ENCODE measurements at regions not wholly inside any gene's neighbourhood (a gene's known extent, or its start where the extent isn't known, plus 50 kb on each side); places are given as distances from the start of the nearest gene placed in this dataset.

GRCh38 chr12:4118601-4119156 is 154.9 kb upstream of the CCND2 start:
- no peak for DNase-seq (ENCODE audit: extremely low read depth, low read depth)
- no peak for TF ChIP-seq CTCF (IDR thresholded peaks at IDR 0.05; ENCODE audit: low read depth, low read length)

- DNase-seq (ENCODE audit: extremely low read depth, low read depth): no peak
- no peak for TF ChIP-seq CTCF (IDR thresholded peaks at IDR 0.05; ENCODE audit: low read depth, low read length)
Measured at GRCh38 chr12:4118017-4118510, 155.5 kb upstream of the CCND2 start.

- no peak for DNase-seq (ENCODE audit: extremely low read depth, low read depth)
- no peak for TF ChIP-seq CTCF (IDR thresholded peaks at IDR 0.05; ENCODE audit: low read depth, low read length)
Measured at GRCh38 chr12:4117386-4118016, 156.1 kb upstream of the CCND2 start.

GRCh38 chr12:4116251-4117111 is 157.1 kb upstream of the CCND2 start:
- TF ChIP-seq CTCF (IDR thresholded peaks at IDR 0.05; ENCODE audit: low read depth, low read length): no peak
- peak; percentile 18 for DNase-seq (ENCODE audit: extremely low read depth, low read depth)

- TF ChIP-seq CTCF (IDR thresholded peaks at IDR 0.05; ENCODE audit: low read depth, low read length): no peak
- DNase-seq (ENCODE audit: extremely low read depth, low read depth): no peak
Measured at GRCh38 chr12:4115570-4115969, 158.0 kb upstream of the CCND2 start.

- DNase-seq (ENCODE audit: extremely low read depth, low read depth): no peak
- no peak for TF ChIP-seq CTCF (IDR thresholded peaks at IDR 0.05; ENCODE audit: low read depth, low read length)
Measured at GRCh38 chr12:4114986-4115385, 158.6 kb upstream of the CCND2 start.

Data from AG09319 (cell line).